ENCODE measurements at regions not wholly inside any gene's neighbourhood (a gene's known extent, or its start where the extent isn't known, plus 50 kb on each side); places are given as distances from the start of the nearest gene placed in this dataset.
"Not testable (repeated sequence)": the region's sequence is repeated elsewhere in the genome, so short reads cannot be mapped to it uniquely, and the experiment has no call there.

GRCh38 chr21:32940079-32941014 is 85.4 kb upstream of the OLIG2 start:
- no peak for DNase-seq

- no peak for DNase-seq
These were observed 84.5 kb upstream of the OLIG2 start for GRCh38 chr21:32941263-32941662.

- DNase-seq = no peak
These were observed 79.1 kb upstream of the OLIG2 start for GRCh38 chr21:32946654-32947053.

- DNase-seq = no peak
These were observed 78.0 kb upstream of the OLIG2 start for GRCh38 chr21:32947736-32948135.

- DNase-seq = no peak
These were observed 76.0 kb upstream of the OLIG2 start for GRCh38 chr21:32949701-32950100.

GRCh38 chr21:32951041-32951440 is 74.7 kb upstream of the OLIG2 start:
- no peak for DNase-seq

- DNase-seq = no peak
These were observed 71.4 kb upstream of the OLIG2 start for GRCh38 chr21:32954353-32954752.

- no peak for DNase-seq
These were observed 70.2 kb upstream of the OLIG2 start for GRCh38 chr21:32955311-32956060.

GRCh38 chr21:32956061-32956656 is 69.6 kb upstream of the OLIG2 start:
- DNase-seq = no peak

- no peak for DNase-seq
These were observed 68.2 kb upstream of the OLIG2 start for GRCh38 chr21:32957545-32957944.

GRCh38 chr21:32958288-32959002 is 67.3 kb upstream of the OLIG2 start:
- DNase-seq = no peak

GRCh38 chr21:32962268-32962667 is 63.5 kb upstream of the OLIG2 start:
- no peak for DNase-seq

- DNase-seq = no peak
These were observed 60.5 kb upstream of the OLIG2 start for GRCh38 chr21:32965129-32965680.

GRCh38 chr21:32966120-32966519 is 59.6 kb upstream of the OLIG2 start:
- no peak for DNase-seq

GRCh38 chr21:32968103-32968502 is 57.6 kb upstream of the OLIG2 start:
- DNase-seq = not testable (repeated sequence)

- no peak for DNase-seq
These were observed 51.1 kb upstream of the OLIG2 start for GRCh38 chr21:32974653-32975052.

- no peak for DNase-seq
These were observed 49.8 kb upstream of the OLIG2 start for GRCh38 chr21:32975811-32976431.

Measured in activated T-cell treated with anti-CD3 and anti-CD28 coated beads, Interleukin-2, amount 50 U/mL, for 1 hour (primary cell).